ENCODE measurements at regions not wholly inside any gene's neighbourhood (a gene's known extent, or its start where the extent isn't known, plus 50 kb on each side); places are given as distances from the start of the nearest gene placed in this dataset.

DNA sequence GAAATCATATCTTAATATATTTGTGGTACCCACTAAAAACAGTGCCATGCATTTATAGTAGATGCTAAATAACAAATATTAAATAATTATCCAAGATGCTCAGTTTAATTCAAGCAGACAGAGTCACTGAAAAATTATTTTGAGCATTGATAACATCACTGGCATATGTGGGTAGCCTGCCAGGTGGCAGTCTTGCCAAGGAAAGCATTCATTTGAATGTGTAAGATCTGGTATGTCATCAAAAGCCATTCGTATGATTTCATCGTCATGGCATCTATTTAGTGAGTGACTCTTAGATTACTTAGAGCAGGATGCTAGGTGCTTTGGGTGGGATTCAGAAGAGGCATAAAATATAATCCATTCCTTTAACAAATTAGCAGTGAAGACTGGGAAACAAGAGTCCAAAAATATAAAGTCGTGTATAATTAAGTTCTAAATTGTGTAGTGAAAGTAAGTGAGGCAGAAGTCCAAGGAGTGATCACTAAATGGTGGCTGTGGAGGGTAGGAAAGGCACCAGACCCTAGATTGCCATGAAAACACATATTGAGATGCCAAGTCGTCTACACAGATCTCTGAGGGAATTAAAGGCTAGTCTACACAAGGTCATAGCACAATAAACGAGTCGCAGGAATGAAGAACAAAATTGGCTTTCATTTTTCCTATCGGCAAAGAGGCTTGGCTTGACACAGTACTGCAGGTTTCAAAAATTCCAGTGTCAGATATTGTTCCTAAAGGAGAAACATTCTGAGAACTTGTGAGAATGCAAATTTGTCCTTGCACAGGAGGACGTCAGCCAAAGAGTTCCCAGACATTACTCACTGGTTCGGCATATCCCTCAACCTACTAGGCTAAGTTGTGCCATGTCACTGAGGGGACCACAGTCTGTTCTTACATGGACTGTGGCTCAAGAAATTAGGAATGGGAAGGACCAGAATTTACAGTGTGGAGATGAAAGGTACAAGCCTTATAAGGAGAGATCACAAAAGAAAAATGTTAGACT, 130.8 kb downstream of the LYPLAL1 start:
- DNase-seq (ENCODE audit: low spot score) (no peak), ATAC-seq (no peak)
- intact Hi-C loops (cut with DNase I): no loop called here

DNA sequence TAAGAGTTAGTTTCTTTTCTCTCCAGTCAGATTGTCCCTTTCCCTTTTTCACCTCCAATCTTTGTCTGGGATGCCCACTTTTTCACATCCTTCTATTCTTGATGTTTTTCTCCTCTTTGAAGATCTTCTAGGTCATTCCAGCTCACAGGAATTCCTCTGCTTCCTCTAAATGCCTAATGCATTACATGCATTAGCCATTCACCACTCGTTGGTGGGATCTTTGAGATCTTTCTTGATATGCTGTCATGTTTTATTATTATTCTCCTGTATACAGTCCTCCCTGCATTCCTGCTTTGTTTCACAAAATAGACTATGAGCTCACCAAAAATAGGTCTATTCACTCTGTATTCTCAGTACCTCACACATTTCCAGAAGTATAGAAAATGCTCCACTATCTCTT, 129.0 kb downstream of the LYPLAL1 start:
- DNase-seq (ENCODE audit: low spot score): no peak
- intact Hi-C loops (cut with DNase I): no loop called here
- no peak for ATAC-seq

DNA sequence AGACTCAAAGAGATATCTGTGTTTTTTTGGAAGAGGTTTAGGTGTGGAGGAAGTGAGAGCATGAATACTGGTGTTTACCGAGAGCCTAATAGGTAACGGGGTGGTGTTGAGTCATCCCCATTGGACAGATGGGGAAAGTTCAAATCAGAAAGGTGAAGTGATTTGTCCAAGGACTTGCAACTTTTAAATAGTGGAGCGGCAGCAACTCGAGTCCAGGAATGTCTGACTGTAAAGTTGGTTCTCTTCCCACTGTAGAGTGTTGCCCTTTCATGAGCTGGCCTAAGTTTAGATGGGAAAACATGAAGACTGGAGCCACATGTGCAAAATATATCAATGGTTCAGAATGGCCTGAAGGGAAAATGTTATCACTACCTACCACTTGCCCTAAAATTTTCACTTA, 125.7 kb downstream of the LYPLAL1 start:
- DNase-seq (ENCODE audit: low spot score): no peak
- ATAC-seq: peak; percentile 14
- intact Hi-C loops (cut with DNase I): no loop called here

DNA sequence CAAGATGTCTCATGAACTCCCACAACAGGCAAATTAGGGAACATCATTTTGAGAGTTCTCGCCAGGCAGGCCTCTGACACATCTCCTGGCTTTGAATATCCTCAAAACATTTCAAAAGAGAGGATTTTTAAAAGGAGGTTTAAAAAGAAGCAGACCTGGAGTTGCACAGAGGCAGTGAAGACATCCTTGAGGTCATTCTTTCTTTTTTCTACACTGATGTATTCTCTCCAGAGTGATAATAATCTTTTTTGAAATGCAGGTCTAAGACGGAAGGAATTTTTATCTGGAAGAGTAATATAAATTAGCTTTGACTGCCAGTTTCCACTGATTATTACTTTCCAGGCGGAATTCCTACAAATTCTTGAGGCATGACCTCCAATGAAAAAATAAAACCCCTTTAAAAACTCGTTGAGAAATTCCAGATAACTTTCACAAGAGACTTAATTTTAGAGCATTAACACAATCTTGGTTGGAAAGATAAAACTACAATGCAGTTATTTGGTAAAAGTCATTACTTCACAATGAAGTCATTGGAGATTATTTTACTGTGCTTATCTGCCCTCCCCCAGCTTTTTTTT, 125.0 kb downstream of the LYPLAL1 start:
- intact Hi-C loops (cut with DNase I): no loop called here
- ATAC-seq: peak; percentile 87
- DNase-seq (ENCODE audit: low spot score): no peak

DNA sequence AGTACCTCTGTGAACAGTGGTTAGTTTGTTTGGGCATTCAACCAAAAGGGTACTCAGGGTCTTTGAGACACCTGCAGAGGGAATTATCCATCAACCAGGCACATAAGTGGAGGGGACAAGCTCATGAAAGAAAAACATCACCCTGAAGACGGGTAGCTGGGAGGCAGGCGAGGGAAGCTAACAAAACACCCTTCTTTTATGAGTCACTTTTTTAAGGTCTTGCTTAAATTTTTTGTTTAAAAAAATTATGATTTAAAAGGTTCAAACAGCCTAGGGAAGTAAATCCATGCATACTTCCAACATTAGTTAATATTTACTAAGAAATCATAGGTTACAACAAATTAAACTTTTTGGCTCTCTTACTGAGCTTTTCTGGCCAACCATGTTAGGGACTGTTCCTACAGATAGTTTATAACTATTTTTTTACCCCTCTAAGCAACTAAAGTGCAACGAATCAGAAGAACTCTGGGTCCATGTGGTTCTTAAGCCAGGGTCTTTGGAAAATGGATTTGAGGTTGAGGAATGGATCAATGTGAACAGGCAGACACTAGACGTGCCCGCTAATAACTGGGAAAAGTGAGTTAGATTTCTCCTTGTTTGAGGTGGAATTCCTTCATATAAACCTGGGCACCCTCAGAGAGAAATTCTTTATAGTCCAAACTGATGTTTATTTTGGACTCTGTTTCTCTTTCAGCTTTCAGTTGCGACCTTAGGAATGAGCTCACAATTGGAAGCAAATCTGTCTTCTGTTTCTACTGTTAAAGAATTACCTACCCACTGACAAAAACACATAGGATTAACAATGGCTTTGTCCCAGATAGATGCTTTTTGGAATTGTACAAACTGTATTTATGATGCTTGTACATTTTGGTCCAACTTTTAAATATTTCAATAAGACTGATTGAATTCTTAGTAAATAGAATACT, 123.0 kb downstream of the LYPLAL1 start:
- ATAC-seq: no peak
- DNase-seq (ENCODE audit: low spot score): no peak
- intact Hi-C loops (cut with DNase I): no loop called here

DNA sequence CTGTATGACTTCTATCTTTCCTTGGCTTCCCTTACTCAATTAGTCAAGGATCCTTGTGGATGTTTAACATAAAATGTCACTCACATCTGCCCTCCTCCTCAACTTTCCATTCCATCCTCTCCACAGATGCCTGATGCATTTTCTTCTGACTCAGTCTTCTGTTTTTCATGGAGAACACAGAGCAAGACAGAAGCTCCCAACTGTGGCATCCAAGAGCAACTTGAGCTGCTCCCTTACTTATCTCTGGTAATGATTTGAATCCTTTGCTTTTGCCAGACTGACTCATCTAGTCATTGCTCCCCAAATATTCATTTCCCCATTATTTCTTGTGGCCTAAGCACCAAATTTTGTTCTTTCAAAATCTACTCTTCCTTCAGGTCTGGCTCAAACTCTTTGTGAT, 120.6 kb downstream of the LYPLAL1 start:
- intact Hi-C loops (cut with DNase I): no loop called here
- DNase-seq (ENCODE audit: low spot score) (no peak), ATAC-seq (no peak)

DNA sequence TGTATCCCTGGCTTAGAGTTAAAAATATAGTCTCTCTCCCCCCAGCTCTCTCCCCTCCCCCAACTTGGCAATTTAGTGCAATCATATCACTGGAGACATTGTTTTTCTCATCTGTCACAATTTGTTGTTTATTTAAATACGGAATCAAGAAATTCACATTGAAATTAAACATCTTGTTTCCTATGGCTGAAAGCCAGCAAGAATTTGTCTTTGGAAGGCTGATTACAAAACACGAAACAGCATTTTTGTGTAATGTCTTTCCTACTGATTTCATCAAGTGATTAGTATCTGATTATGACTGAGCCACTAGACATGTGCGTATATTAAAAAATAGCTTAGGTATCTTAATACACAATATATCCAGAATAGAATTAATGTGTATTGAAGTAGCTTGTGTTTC, 119.7 kb downstream of the LYPLAL1 start:
- ATAC-seq (no peak), DNase-seq (ENCODE audit: low spot score) (no peak)

DNA sequence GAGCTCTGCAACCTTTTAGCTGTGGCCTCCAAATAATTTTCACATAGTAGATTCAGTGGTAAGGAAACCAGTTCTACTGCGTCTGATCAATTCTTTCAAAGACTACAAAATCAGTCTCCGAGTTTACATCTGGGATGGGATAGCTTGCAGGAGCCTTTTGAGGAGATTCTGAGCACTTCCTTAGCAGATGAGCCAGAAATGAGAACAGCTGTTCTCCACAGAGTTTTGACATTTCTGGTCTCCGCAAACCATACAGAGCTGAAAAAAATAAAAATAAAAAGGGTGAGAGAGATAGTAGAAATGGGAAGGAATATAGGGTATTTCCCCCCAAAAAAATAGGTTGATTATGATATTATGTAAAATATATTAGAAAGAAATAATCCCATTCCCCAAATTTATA, 119.3 kb downstream of the LYPLAL1 start:
- no peak for DNase-seq (ENCODE audit: low spot score)
- intact Hi-C loops (cut with DNase I): no loop called here
- peak; percentile 42 for ATAC-seq

More for the DNA sequence above, 119.7 kb downstream of the LYPLAL1 start:
- intact Hi-C loops (cut with DNase I): no loop called here

DNA sequence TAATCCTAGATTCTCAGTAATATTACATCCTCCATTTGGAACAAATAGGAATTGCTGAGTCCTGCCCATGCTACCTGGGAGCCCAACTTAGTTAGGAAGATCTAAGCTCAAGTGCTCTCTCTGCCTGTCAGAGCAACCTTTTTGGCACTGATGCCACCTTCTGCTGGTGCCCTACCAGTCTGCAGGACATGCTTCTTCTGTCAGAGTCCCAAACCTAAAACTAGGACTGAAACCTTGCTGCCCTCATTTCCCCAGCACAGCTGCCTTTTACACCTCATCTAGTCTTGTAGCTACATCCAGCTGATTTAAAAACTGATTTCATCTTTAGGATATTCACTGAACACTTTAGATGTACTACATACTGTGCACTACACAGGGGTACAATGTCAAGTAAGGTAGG, 118.7 kb downstream of the LYPLAL1 start:
- intact Hi-C loops (cut with DNase I): no loop called here
- DNase-seq (ENCODE audit: low spot score) (no peak), ATAC-seq (no peak)

DNA sequence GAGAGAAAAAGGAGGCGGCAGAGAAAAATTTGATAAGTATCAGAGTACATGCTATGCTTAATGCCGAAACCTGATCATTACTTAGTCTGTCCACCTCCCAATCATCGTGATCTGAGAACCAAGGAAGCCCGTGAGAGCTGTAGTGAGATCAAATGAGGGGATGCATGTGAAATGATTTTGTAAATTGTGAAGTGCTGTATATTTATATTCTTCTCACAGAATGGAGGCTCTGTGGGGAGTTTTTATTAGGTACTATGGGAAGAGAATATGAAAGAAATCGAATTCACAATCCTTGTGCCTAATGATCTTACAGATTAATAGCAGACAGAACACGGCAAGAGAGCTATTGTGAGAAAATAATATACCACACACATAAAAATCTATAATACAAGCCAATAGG, 115.5 kb downstream of the LYPLAL1 start:
- DNase-seq (ENCODE audit: low spot score) (no peak), ATAC-seq (no peak)
- intact Hi-C loops (cut with DNase I): no loop called here

DNA sequence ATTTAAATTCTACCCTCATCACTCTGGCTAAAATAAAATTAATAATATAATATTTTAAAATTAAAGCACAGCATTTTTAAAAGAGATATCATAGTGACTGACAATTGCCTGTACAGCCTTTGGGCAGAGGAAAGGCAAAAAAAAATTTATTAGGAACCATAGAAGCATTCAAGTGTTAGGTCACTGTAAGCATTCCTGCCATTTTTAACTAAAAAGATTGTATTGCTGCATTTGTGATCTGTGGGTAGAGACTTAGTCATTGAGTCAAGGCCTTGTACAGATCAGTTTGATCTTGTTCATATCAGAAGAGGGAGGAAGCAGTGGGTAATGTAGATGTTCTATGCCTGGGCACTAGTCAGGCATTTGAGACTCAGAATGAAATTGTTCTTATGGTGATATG, 109.9 kb downstream of the LYPLAL1 start:
- intact Hi-C loops (cut with DNase I): loop anchor here (5.0 kb wide), 1 partner anchor 1191 kb away; no protein-coding TSS in a partner anchor
- ATAC-seq: no peak

DNA sequence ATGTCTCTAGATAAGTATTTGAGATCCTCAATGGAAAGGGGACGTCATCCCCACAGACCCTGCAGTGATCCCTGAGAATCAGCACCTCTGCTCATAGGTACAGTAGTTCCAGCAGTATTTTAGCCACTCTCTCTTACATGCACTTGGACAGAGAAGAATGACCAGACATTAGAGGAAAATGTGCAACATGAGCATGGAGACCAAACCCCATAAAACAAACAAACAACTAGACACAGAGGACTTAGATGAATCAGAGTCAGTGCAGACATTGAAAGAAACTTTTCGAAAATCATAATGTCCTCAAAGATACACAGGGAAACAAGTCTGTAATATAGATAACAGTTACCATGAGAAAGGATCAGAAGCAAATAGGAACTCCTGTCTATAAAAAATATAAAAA, 108.2 kb downstream of the LYPLAL1 start:
- no peak for DNase-seq (ENCODE audit: low spot score)

More for the DNA sequence above, 109.9 kb downstream of the LYPLAL1 start:
- no peak for DNase-seq (ENCODE audit: low spot score)

DNA sequence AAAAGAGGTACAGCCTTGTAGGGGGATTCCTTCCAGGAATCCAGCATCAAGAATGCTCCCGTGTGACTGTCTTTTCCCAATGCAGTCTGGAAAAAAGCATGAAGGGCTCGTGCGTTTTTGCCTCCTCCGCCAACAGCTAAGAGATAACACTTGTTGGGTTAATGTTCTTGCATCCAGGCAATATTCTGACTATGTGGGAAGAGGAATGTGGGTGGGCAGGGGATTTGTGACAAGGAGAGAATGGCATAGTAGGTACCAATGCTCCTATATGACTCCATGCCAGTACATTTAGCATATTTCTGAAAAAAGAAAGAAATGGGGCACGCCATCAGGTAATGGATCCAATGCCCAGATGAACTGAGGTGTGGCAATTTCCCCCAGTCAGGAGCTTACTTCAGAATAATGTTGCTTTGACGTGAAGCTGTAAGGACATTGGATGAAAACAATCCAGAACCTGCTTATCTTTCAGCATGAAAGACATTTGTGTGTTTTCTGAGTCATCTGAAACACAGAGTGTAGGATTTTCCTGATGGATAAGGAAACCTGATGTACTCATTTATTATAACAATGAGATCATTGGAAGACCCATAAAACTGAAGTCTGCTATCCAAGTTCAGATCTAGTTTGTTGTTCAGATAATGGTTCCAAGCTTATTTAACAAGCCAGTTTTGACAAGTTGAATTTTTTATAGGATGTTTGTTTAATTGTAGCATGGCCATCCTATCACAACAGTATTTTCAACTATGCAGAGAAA, 105.5 kb downstream of the LYPLAL1 start:
- intact Hi-C loops (cut with DNase I): no loop called here
- ATAC-seq (no peak), DNase-seq (ENCODE audit: low spot score) (no peak)

More for the DNA sequence above, 108.2 kb downstream of the LYPLAL1 start:
- no peak for ATAC-seq
- intact Hi-C loops (cut with DNase I): loop anchor here (5.0 kb wide), 1 partner anchor 1190 kb away; no protein-coding TSS in a partner anchor

DNA sequence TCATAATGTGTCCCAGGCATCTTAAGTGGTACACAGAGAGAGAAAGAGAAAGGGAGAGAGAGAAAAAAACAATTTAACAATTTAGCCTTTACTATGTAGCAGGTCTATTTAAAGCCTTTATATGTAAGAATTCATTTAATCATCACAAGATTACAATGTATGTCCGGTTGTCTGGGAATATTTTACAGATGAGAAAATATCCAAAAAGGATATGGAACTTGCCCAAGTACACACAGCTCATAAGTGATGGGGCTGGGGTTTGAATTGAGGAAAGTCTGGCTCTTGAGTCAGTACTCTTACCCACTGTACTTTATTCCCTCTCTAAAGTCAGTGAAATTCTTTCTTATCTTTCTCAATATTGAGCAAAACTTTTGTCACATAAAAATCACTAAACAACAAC, 104.6 kb downstream of the LYPLAL1 start:
- ATAC-seq: no peak
- no peak for DNase-seq (ENCODE audit: low spot score)
- intact Hi-C loops (cut with DNase I): no loop called here

DNA sequence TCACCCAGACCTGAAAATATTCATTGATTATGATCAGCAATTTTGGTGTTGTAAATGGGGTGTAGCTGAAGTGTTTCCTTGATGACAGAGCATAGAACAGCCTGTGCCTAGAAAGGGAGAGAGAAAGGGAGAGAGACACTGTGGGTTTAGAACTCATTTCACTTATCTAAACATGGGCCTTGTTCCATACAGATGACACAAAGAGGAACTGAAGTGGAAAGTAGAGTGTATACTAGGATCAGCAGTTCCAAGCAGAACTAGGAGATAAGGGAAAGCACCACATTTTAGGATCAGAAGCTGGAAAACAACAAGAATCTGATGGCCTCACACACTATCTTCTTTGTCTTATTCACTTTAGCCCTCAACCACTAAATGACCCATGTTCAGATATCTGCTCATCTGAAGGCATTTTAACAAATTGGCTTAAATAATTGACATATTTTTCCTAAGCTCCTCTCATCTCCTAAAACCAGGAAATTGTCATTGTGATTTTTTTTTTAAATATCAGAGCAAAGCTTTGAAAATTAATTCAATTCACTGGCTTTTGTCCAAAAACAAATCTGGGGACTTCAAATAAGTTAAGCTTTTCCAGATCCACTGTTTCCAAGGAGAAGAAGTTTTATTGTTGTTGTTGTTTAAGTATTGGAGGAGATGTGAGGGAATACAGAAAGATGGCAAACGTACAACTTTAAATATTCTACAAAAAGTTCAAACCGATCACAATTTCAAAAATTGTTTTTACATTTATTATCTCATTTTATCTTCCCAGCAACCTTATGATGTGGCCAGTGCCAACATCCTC, 103.8 kb downstream of the LYPLAL1 start:
- intact Hi-C loops (cut with DNase I): no loop called here
- DNase-seq (ENCODE audit: low spot score) (no peak), ATAC-seq (no peak)

DNA sequence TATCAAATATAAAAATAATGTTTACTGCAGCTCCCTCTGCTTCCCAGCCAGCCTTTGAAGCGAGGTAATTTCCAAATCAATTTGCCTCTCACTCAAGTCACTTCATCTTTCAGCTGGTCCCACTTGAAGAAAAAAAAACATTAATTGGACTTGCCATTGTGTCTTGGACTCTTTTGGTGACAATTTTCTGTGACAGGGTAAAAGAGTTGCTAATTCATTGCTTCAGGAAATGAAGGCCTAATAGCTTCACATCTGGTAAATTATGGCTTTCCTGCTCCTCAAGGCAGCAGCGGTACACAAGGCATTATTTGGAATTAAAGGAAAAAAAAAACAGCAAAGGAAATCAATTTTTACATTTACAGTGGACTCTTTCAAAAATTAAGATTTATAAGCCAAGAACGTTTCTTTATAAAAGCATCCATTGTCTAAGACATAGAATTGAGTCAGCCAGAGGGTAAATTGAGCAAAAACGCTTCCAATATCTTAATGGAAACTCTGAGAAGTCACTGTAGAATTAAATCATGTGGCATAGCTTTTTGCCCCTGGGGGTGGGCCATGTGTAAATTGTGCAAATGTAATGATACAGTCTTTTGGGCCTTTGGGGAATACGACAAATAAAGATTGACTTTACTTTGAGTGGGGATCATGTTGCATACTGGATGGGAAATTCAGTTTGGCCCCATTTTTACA, 102.5 kb downstream of the LYPLAL1 start:
- intact Hi-C loops (cut with DNase I): no loop called here
- DNase-seq (ENCODE audit: low spot score): no peak
- no peak for ATAC-seq

DNA sequence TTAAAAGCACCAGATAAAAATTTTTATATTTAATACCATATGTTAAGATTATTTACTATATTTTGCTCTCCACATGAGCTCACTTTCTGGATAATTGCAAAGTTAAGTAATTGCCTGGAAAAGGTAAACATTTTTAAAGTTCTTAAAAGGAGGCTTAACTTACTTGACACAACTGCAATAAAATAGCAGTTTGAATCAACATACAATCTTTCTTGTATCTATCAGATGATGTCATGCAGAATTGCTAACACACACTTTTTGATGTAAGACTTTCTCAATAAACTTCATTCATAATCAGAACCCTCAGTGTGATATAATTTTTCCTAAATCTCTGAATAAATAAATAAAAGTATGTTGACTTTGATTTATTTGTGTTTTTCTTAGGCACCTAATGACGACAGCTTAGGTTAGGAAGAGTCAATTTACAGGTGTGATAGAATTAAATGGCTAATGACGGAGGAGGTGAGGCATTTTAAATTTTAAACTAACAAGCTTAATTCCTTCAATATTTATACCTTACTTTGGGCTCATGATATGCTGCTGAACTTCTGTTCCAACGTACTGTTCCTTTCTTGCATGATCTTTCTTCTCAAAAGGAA, 99.5 kb downstream of the LYPLAL1 start:
- DNase-seq (ENCODE audit: low spot score) (no peak), ATAC-seq (no peak)
- intact Hi-C loops (cut with DNase I): no loop called here

Measured in sciatic nerve (tissue), 2 donors.